GM18907 (cell line): ENCODE measurements at regions not wholly inside any gene's neighbourhood (a gene's known extent, or its start where the extent isn't known, plus 50 kb on each side); places are given as distances from the start of the nearest gene placed in this dataset.

ENCODE experiments used
- ATAC-seq: cut with Tn5 transposase; IDR thresholded peaks from one replicate; pipeline ENCODE4 v1.9.1; 2021; ENCODE audit warnings: mild to moderate bottlenecking, moderate library complexity; ENCODE audit not compliant: unreplicated experiment

DNA sequence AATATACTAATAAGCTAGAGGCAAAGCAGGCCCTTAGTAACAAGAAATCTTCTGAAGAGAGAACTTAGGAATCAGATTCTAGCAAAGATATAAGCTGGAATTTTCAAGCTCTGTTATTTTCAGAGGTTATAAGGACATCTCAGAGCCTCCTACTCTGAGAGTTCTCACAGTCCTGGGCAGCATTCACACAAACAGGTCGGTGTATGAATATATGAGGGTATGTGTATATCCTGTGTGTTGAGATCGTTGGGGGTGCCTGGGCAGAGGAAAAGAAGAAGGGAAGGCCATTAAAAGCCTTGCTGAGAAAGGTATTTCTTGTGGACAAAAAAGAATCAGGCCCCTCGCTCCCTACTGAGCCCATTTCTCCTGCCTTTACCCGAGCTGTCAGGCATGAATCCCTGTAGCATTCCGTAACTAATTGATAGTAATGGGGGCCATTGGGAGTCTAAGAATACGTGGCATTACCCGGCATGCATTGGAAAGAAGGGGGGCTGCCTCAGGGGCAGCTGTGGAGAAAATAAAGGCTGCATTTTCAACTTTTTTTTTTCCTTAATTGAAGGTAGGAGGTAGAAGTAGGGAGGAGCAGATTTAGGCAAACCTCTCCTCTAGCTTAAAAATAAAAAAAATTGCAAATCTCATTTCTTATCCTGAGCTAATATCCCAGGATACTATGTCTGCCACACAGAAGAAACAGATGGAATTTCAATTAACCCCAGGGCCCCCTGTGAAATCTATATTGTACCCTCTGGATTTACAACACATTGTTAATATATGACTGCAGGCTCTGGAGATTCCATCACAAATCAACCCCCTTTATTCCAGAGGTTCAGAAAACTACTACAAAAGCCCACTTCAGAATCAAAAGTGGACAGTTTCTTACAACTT, 103.8 kb downstream of the GTPBP8 start:
- ATAC-seq, result no peak

DNA sequence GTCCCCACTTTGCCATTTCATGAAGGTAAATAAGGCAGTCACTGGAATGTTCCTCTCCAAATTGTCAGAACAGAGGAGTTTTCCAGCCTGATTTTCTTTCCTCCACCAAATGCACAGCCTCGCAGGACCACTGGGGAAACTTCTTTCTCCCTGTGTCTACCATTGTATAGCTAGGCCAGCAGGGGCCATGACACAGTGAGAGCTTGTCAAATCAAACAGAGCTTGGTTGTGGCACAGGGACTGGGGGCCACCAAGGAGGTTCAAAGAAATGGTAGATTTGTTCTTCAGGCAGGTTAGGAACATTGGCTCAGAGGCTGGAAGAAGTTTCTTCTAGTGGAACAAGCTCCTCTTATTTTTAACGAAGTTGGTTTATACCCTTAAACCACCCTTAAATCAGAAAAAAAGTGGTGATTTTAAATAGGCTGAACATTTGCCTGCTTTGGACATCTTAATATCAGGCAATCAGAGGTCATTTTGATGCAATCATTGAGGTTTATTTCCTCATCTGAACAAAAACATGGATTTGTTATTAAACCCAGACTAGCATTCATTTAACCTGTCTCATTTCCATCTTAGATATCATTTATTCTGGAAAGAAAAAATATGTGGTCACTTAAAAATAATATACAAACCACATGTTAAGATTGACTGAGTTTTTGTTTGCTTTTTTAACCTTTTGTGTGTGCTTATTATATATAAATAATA, 105.6 kb downstream of the GTPBP8 start:
- no peak for ATAC-seq

DNA sequence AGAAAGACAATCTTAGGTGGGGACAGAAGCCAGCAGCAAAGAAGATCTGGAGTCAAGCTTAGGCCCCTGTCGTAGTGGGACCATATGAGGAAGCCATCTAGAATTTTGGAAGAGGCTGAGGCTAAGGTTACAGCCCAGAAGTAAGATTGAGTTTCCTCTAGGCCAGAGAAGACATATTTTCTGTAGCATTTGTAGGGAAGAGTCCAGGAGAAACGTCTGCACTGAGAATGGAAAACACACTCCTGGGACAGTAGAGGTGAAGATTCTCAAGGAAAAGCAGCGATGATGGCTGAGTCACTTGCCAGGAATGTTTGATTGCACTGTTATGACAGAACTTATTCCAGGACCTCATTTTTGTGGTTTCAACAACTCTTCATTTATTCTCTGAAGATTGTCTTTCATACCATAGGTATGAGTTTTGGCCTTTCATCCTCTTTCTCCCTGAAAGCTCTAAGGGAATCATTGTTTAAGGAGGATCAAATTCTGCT, 107.2 kb downstream of the GTPBP8 start:
- ATAC-seq, result no peak

DNA sequence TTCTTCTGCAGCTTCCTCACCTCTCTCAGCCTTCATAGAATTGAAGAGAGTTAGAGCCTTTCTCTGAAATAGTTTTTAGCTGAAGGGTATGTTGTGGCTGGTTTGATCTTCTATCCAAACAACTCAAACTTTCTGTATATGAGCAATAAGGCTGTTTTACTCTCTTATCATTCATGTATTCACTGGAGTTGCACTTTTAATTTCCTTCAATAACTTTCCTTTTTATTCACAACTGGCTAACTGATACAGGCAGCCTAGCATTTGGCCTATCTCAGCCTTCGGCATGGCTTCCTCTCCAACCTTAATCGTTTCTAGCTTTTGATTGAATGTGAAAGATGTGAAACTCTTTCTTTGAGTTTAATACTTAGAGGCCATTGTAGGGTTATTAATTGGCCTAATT, 109.3 kb downstream of the GTPBP8 start:
- no peak for ATAC-seq

GRCh38 chr3:113103588-113103987, 107.8 kb upstream of the BOC start:
- no peak for ATAC-seq

DNA sequence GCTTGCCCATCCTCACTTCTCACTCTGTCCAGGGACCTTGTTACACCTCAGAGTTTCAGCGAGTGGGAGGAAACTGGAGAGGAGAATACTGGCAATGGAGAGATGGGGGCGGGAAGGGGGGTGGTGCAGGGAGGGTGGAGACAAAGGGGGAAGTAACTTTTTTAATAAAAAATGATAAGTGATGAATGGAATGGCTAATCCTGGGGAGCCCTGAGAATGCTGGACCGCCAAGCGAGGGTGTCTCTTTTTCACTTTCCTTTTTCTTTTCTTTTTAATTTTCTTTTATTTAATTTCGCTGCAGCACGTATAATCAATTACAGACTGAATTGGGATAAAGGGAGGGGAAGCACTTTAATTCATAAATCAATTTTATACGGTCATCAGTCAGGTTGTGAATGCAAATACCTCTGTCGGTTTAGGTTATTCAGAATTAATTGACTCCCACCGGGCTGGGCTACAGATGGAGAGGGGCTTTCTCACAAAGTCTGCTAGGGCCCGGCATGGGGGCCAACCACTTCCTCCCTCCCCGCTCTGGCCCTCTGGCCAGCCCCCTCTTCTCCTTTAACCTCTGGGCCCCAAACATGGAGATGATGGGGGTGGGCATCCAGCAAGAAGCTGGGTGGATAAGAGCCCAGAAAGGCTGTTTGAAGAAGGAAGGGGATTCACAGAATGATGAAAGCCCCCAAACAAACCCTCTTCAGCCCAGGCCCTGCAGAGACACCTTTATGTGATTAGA, 106.8 kb upstream of the BOC start:
- no peak for ATAC-seq

DNA sequence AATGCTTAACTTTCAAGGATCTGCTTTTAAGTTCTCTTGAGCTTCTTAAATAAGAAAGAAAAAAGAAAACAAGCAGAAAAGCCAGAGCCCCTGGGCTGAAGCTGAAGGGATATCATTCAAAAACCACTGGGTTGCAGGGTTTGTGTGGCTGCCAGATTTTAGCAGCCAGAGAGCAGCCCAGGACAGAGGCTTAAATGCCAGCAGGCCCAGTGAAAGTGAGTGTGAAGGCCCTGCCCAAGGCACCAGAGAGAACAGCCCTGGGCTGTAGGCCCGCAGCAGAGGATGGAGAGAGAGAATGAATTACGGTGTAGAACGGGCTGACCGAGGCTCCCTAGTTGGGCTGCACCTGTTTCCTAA, 106.3 kb upstream of the BOC start:
- ATAC-seq, result no peak

- ATAC-seq, result no peak
These were observed 105.2 kb upstream of the BOC start for GRCh38 chr3:113105966-113106660.

- ATAC-seq, result no peak
These were observed 101.1 kb upstream of the BOC start for GRCh38 chr3:113110267-113110666.

GRCh38 chr3:113111011-113111707, 100.2 kb upstream of the BOC start:
- ATAC-seq, result no peak

DNA sequence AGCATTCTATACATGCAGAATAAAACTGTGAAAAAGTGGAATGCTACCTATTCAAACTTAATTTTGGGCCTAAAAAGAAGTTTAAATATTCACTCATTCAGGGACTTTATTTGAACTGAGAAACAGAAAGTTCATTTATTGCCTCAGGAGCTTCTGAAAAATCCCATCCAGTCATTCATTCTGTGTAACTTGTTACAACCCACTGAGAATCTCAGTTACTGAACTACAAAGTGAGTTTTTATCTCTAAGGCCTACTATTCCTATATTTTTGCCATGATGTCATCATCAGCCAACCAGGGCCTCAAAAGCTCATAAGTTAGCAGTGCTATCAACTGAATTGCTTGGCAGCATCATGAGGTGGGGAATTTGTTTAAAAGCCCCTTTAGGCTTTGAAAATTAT, 98.0 kb upstream of the BOC start:
- ATAC-seq, result no peak

DNA sequence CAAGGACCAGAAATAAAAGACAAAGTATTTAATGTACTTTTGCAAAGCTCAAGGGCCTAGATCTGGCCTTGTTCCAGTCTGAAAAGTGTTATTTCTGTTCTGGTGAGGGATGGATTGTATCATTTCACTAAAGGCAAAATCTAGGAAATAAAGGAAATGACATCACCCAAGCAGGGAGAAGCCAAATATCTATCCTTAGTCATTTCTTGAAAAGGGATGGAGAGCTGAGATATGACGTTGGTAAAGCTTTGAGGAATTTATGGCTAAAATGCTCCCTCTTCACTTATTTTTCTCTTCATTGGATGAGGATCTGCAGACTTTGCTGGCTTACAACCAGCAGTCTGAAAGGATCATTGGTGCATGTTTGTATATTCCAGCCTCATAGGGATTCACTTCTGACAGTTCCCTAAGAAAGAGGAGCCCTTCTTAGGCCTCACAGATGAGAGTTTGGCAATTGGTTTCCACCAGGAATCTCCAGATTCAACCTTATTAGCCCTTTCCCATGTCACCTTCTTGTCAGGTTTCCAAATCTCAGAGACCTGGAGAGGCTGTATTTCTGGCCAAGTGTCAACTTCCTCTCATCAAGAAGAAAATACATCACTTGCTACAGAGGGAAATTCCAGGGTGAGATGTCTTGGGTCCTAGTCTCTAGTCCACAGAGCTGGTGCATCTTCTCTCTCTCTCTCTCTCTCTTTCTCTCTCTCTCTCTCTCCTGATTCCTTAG, 93.7 kb upstream of the BOC start:
- ATAC-seq, result no peak

DNA sequence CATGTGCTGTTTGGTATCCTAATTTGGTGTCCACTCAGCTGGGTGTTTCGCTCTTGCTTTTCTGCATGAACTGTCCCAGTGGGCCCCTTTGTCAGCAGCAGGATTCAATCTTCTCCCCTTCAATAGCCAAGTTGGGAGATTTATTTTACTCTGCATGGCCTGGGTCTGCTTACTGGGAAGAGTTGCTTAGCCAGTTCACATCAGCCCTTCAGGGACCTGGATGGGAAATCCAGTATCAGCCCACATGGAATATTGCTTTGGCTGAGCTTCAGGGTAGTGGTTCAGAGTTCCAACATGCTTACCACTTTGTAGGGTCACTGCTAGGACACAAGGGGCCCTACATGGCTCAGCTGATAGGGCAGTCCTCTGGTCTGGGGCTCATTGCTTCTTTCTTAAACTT, 93.0 kb upstream of the BOC start:
- no peak for ATAC-seq

DNA sequence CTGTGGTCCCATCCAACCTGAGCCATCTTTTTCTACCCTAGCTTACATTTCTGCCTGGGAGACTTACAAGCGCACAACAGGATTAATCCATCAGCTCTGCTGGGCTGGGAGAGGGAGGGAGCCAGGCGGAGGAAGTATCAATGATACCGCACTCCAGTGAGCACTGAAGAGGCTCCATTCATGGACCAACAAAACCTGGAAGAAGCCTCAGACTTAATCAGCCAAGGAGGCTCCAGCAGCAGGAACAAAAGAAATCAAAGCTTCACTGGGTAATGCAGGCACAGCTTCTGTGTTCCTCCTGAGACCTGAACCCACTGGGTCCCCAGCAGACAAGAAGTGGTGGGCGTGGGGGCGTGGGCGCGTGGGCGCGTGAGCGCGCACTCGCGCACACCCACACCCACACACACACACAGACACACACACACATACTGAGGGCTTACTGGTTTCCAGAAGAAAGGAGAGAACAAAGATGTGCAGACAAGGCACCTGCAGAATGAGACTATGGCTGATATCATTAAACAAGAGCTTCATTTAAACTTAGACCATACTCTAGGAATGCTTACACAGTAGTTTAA, 87.0 kb upstream of the BOC start:
- ATAC-seq, result no peak

DNA sequence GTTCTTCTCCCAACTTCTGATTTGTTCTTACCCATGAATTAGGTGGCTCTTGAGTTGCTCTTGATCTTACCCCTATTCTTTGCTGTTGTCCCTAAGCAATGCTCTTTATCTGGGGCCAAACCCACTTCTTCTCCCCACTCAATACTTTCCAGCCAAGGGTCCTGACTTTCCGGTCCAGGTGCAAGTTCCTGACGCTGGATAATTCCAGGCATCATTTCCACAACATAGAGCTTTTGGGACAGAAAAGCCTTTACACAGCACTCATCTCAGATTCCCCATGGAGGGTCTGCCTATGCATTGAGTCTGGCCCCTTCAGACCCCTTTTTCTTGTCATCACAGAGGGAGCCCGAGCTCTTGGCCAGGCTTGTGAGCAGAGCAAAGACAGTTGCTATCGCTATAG, 85.4 kb upstream of the BOC start:
- ATAC-seq, result no peak

- ATAC-seq, result no peak
These were observed 82.9 kb upstream of the BOC start for GRCh38 chr3:113128386-113129015.

GRCh38 chr3:113129168-113129567, 82.2 kb upstream of the BOC start:
- ATAC-seq, result no peak

- ATAC-seq, result no peak
These were observed 78.8 kb upstream of the BOC start for GRCh38 chr3:113132571-113132996.

GRCh38 chr3:113133140-113133539, 78.2 kb upstream of the BOC start:
- no peak for ATAC-seq
